Globus pallidus (tissue), 1 donor: ENCODE measurements at regions not wholly inside any gene's neighbourhood (a gene's known extent, or its start where the extent isn't known, plus 50 kb on each side); places are given as distances from the start of the nearest gene placed in this dataset.
"Not testable (repeated sequence)": the region's sequence is repeated elsewhere in the genome, so short reads cannot be mapped to it uniquely, and the experiment has no call there.

Experiments used
- DNase-seq: peaks from one replicate; pipeline ENCODE4 v3.0.0-alpha.2; 2015; ENCODE audit warnings: low spot score

DNA sequence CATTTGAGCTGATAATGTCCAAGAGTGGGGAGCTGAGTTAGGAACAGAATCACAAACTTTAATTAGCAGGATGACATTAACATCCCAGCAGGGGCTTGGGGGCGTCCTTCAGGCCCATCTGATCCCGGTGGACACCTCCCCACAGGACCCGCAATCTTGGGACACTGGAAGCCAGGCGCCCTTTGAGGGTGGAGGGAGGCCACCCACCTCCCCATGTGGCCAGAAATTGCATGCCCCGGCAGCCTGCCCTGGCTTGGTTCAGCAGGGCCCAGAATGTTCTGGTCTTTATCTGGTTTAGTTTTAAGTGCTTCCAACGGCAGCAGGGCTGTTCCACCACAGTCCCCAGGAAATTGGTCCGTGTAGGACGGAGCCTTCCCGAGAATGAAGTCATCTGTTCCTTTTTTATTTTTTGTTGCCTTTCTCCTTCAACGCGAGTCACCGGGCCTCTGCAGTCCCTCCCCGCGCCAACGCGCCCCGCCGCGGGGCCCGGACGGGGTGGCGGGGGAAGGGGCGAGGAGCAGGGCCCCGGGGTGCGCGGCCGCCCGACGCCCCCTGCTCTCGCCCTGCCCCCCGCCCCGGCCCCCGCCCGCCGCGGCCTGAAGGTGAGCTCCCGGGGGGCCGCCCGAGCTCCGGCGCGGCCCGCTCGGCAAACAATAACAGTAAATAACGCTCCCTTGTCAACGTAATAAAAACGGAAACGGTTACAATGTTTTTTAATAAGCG is 207.9 kb downstream of the C9orf50 start:
- DNase-seq = peak; percentile 67

GRCh38 chr9:129412176-129412813 is 208.6 kb downstream of the C9orf50 start:
- DNase-seq = not testable (repeated sequence)

DNA sequence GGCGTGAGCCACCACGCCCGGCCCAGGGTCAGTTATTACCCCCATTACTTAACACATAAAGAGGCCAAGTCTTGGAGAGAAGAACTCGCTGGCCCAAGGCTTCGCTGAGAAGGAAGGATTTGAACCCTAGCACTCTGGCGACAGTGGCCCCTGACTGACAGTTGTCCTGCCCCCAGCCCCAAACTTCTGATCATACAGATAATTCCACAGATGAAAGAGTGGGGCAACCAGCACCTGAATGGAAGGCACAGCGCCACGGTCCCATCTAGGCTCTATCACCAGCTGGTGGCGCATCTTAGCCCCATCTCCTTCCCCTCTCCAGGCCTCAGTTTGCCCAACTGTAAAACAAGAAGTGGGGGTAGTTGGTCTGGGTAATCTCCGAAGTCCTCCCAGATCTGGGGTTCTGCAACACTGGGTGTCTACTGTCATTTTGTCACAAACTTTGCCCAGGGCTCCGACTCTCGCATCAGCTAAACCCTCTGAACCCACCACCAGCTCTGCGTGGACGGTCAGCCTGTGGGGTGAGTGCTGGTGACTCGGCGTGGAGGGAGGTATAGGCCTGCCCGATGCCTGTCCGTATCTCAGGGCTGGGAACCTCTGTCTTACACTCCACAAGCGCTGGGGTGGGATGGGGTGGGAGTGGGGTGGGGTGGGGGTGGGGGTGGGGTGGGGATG is 209.3 kb downstream of the C9orf50 start:
- DNase-seq = no peak

GRCh38 chr9:129410226-129410625 is 210.7 kb downstream of the C9orf50 start:
- no peak for DNase-seq

DNA sequence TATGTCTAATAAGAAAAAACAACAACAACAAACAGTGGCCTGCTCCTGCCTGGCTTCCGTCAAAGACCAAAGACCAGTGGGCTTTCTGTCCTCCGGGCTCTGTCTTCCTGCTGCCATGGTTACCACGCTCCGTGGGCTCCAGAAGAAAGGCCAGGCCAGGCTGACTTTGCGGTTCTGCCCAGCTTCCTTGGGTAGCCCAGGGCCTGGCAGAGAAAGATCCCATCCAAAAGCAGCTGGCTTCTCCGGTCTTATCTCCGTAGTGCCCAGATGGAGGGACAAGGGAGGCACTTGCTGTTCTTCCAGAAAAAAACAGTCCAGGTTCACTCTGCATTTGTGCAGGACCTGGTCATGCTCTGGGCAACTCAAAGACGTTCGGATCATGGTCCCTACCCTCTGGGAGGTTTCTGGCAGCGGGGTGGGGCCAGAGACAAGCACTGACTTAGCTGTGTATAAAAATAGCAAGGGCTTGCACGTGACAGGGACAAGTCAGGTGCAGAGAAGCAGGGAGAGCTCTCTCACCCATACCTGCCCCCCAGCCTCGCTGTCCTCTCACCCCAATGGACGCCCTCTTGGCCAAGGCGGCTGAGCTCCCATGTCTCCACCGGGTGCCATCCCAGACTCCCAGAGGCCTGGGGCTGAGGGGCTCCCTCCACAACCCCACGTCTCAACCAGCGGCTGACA is 212.2 kb downstream of the C9orf50 start:
- no peak for DNase-seq

GRCh38 chr9:129407905-129408452 is 212.9 kb downstream of the C9orf50 start:
- DNase-seq = no peak

DNA sequence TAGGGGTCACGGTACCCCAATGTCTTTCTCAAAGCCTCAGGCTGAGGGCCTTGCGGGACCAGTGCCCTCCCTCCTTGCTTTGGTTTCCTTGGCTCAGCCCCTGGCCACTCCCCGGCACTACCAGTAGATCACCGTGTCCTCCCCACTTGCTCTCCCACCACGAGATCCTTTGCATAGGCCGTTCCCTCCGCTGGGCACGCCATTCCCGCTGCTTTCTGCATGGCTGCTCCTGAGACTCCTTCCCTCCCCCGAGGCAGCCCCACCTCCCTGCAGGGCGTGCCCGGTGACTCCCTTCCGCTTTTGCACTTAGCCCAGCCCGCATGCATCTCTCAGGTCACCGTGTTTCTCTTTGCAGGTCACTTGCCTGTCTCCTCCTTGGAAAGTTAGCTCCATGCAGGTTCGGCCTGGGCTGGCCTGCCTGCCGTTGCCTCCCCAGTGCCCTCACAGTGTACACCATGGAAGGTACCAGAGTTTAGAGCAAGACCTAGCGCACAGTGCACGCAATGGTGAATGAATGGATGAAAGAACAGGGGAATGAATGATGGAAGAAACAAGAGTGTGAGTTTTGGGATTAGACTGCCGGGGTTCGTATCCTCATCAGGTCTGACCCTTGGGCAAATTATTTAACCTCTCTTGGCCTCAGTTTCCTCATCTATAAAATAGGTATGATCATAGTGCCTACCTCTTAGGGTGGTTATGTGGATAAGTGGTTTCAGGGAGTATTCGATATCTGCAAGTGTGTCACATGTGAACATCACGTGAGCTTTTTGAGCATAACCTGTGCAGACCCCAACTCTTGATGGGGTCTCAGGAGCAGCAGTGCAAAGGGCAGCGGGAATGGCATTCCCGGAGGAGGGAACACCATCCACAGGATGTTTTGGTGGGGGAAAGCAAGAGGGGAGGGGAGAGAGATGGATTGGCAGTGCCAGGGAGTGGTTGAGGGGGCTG is 214.3 kb downstream of the C9orf50 start:
- DNase-seq = no peak

- no peak for DNase-seq
These were observed 215.1 kb downstream of the C9orf50 start for GRCh38 chr9:129405827-129406213.

DNA sequence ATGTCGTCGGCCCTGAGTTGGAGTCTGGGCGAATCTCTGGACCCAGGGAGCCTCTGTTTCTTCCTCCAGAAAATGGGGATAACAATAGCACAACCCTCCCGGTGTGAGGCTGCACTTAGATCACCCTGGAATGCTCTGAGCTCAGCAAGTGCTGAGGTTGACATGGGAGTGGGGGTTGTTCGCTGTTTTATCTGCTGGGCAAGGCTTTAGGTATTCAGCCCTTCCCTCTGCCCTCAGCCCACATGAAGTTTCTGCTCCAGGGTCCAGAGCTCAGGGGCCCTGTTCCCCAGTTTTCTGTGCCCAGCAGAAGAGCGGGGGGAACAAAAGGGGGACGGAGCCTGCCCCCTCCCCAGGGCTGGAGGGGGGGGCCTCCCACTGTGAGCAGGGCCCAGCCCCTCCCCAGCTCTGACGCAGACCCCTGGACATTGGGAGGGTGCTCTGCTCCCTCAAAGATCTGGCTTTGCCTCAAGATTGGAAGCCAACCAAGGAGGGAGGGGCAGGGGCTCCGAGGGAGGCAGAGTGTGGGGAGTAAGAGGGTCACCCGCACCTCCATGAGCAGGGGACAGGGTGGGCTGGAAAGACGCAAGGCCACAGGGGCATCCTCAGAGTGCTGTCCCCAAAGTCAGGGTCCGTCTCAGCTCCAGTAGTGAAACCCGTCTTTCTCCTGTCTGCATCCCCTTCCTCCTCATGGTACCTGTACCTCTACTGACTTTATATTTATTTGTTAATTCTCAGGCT is 215.6 kb downstream of the C9orf50 start:
- no peak for DNase-seq

DNA sequence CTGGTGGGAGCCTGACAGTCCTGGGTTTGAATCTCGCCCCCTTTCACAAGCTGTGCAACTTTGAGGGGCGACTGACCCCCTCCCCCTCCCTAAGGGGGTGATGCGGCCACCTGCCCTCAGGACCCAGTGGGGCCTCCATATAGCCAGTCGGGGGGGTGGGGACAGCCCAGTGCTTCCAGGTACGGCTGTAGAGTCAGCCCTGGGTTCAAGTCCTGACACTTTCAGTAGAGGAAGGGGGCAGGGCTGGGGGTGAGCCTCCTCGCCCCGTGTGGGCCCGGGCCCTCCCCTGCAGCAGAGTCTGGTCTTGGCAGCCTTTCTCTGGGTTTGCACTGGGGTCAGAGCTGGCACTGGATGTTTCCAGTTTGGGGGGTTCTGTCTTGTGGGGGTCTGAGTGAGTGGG is 216.3 kb downstream of the C9orf50 start:
- DNase-seq = no peak

GRCh38 chr9:129403779-129404620 is 216.9 kb downstream of the C9orf50 start:
- no peak for DNase-seq

GRCh38 chr9:129402931-129403778 is 217.7 kb downstream of the C9orf50 start:
- DNase-seq = no peak

GRCh38 chr9:129402371-129402739 is 218.5 kb downstream of the C9orf50 start:
- DNase-seq = no peak

GRCh38 chr9:129401623-129402370 is 219.1 kb downstream of the C9orf50 start:
- no peak for DNase-seq

DNA sequence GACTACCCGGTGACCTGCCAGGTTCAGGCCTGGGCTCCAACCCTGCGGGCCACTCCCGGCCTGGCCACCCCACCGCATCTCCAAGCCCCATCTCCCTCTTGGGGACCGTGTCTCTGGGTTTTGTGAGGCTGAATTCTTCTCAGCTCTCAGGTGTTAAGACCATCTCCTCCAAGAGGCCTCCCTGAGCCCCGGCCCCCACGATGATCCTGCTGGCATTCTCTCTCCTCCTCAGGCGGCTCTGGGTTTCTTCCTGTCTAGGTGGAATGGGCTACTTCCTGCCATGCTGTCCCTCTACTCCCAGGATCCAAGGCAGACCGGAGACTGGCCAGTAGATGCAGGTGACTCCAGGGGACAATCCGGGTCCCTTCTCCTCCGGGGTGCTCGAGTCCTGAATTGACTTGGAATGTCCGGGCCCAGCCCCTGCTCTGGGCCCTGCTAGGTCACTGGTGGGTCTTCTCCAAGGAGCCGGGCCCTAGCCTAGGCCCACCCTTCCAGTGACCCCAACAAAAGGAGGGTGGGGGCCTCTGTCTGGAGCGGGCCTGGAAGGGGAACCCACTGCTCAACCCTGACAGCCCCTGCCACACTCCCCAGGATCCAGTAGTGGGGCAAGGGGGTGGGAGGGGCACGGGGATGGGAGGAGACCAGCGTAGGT is 219.8 kb downstream of the C9orf50 start:
- no peak for DNase-seq

DNA sequence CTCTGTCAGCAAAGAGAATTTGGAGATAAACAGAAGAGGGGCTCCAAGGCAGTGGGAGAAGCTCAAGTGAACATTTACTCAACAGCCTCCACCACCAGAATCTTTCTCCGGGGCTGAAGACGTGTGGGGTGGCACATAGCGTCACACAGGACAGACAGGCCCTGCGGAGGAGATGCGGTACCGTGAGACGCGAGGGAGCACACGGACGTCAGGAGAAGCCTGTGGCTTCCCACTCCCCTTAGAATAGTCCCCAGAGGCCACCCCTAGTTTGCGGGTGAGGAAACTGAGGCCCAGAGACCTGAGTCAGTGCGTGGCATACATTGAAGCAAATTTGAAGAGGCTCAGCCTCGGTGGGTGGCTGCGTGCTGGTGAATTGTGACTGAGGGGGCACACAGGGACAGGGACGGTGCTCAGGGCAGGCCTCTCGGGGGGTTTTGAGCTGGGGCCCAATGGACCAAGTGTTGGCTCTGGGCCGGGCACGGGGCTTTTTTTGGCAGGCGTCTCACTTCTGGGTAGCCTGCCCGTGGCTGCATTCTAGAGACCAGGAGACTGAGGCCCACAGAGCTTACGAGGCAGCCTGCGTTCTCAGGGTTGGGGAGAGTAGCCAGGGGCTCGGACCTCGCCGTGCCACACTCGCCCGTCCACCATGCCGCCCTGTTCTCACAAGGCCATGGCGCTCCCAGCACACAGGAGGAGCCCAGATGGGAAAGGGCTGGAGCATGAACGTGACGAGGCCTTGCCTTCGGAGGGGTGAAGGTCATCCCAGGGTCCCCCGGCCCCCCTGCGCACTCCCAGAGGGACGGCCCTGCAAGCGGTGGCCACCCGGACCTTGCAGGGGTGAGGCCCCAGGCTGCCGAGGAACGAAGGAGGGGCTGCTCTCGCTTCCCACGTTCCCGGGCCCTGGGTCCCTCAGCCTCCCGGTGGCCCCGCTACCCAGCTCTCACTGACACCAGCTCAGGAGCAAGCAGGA is 220.6 kb downstream of the C9orf50 start:
- no peak for DNase-seq
